ENCODE measurements at regions not wholly inside any gene's neighbourhood (a gene's known extent, or its start where the extent isn't known, plus 50 kb on each side); places are given as distances from the start of the nearest gene placed in this dataset.

DNA sequence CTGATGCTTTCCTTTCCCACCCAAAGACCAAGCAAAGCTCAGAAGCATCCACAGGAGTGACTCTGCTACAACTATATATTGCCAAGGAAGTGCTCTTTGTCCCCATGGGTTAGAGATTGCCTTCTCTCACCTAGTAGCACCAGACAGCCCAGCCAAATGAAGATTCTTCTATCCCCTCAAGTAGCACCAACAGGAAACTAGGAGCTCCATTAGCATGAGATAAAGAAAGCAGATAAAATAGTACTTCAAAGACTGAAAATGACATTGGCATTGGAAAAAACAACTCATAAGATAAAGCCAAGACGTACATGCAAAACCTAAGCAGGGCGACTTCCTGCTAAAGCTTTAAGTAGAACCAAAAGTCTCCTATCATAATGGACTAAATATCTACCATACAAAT lies 871.5 kb downstream of the AMY1C start:
- TF ChIP-seq, protein P1, sequence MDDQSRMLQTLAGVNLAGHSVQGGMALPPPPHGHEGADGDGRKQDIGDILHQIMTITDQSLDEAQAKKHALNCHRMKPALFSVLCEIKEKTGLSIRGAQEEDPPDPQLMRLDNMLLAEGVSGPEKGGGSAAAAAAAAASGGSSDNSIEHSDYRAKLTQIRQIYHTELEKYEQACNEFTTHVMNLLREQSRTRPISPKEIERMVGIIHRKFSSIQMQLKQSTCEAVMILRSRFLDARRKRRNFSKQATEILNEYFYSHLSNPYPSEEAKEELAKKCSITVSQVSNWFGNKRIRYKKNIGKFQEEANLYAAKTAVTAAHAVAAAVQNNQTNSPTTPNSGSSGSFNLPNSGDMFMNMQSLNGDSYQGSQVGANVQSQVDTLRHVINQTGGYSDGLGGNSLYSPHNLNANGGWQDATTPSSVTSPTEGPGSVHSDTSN (CRISPR knock-in tag; IDR thresholded peaks at IDR 0.05; ENCODE audit: borderline replicate concordance) = no peak
- TF ChIP-seq FIP1L1 (IDR thresholded peaks at IDR 0.05; ENCODE audit: borderline replicate concordance, insufficient read depth, low read depth, low read length) (no peak), TAF1 (CRISPR knock-in tag; IDR thresholded peaks at IDR 0.05) (no peak), ZNF263 (CRISPR knock-in tag; IDR thresholded peaks at IDR 0.05) (no peak), MTF1 (CRISPR knock-in tag; IDR thresholded peaks at IDR 0.05) (no peak), KDM3A (CRISPR knock-in tag; IDR thresholded peaks at IDR 0.05; ENCODE audit: low read depth) (no peak)
